ENCODE measurements at regions not wholly inside any gene's neighbourhood (a gene's known extent, or its start where the extent isn't known, plus 50 kb on each side); places are given as distances from the start of the nearest gene placed in this dataset.

DNA sequence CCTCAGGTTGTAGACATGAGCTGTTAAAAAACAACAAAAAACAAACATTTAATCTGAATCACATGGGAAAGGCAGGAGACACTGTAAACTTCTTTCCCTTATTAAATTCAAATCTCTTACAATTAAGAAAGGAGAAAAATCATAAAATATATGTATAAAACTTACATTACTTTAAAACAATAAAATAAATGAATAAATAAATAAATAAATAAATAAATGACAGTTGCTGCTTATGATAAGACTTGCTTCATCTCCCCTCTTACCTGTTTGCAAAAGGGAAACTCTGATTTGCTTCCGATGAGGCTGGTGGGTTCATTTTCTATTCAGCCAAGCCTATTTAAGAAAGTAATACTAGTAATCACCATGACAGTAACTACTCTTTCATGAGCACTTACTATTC lies 353.4 kb upstream of the TBL1XR1 start:
- DNase-seq = no peak

DNA sequence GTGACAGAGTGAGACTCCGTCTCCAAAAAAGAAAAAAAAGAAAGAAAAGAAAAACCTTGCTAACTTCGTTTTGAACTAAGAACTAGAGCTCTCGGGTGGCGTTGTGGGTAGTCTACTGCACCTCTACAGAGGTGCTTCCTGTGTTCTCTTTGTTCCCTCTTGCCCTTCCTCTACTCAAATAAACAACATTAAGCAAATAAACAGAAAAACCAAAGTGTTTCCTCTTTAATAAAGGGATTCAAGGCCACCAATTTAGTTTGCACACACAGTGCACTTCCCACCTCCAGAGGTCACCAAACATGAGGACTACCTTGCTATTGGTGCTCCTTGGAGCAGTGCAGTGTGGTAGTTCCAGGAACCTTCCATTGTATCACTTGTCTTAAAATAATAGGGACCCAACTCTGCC lies 354.2 kb upstream of the TBL1XR1 start:
- DNase-seq = no peak

DNA sequence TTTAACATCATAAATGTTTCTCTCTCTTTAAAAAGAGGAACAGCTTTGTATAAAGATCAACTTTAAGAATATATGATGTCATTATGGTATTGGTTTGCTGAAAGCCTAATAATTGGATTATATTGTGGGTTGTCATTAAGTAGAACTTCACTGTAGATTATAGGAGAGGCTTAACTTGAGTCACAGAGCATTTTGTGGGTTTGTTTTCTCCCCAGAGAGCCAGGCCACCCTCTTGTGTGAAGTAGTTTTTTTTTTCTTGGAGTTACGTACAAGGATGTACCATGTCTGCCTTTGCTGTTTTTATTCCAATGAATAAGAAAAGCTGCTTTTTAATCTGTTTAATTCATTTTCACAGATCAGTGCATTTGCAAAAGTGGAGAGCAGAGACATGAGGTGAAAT lies 354.8 kb upstream of the TBL1XR1 start:
- DNase-seq = no peak

DNA sequence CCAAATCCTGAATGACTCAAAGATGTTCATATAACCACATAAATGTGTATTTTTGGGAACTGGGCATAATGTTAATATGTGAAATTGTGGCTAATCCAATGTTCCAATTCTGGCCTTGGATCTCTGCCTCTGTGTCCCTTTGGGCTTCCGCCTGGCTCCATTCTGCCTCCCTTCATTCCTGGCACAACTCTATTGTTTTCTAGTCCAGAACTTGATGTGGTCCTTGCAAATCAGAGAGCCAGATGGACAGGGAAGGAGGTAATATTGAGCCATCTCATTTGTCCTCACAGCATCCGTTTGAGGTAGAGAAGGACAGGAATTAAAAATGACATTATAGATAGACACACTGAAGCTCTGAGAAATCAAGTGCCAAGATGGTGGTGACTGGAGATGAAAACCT lies 355.7 kb upstream of the TBL1XR1 start:
- no peak for DNase-seq

DNA sequence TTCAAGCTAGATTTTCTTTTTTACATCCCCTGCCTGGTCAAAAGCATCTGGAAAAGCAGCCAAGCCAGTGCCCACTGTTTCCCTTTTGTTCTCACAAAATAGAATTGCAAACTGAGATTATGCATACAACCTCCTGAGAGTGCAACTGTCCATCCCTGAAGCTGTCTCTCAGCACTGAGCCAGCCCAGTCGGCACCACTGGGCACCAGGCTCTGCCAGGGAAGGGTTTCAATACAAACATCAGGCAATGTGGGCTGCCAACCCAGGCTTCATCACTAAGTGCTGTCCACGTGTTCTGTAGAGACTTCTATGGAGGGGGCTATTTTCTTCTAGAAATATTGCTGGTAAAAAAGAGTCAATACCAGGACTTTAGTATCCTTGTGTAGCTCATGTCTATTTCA lies 356.3 kb upstream of the TBL1XR1 start:
- no peak for DNase-seq

DNA sequence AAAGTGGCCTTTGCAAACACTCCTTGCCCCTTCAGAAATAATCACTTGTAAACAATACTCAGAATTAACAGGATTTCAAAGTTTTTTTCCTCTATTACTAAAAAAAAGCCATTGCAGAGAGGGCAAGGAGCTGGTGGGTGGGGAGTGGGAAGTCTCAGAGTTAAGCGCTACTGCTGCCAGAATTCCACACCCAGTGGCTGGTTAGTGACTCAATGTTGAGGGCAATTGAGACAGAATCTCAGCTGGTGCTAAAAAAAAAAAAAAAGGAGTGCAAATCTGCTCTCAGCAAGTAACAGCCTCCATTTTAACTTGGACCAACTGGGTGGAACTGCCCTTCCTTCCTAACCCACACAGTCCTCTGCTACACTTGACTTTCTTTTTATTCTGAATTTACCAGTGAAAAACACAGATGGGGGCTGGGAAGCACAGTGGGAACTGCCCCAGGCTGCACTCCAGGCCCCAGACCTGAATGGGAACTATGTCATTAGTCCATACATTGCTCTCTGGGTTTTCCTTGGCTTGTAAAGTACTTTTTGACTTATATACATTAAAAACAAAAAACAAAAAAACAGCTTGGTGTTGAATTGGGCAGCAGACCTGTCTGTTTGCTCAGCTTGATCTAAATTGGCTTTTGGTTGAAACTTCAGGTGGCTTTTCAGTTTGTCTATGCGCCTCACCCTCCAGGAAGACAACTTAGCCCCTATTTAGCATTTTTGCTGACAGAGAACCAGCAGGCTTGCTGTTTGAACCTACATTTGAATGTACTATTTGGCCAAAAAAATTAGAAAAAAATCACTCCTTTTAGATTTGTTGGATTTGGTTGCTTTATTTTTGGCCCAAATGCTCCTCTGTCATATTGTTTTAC lies 357.8 kb upstream of the TBL1XR1 start:
- no peak for DNase-seq

DNA sequence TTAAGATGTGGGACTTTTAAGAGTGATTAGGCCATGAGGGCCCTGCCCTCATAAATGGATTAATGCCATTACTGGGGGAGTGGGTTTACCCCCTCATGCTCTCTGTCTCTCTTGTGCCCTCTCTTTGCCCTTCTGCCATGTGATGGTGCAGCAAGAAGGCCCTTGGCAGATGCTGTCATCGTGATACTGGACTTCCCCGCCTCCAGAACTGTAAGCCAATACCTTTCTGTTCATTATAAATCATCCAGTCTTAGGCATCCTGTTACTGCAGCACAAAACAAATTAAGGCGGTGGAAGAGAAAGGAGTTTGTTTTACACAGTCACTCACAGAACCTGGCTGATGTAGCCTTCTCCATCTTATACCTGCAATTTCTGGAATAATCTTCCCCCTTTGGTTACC lies 360.3 kb upstream of the TBL1XR1 start:
- no peak for DNase-seq

DNA sequence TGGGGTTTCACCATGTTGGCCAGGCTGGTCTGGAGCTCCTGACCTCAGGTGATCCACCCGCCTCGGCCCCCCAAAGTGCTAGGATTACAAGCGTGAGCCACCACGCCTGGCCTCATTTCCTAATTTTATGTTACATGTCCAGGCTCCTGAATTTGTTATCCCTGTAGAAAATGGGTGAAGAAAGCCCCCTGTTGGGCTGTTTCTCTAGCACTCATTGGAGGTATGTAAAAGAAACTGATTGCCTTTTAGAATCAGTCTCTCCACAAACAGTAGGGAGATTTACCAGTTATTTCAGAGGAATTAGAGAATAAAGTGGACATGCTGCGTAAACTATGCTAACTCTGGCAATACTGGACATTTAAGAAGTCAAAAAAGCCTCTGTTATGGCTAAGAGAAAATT lies 364.1 kb upstream of the TBL1XR1 start:
- no peak for DNase-seq

DNA sequence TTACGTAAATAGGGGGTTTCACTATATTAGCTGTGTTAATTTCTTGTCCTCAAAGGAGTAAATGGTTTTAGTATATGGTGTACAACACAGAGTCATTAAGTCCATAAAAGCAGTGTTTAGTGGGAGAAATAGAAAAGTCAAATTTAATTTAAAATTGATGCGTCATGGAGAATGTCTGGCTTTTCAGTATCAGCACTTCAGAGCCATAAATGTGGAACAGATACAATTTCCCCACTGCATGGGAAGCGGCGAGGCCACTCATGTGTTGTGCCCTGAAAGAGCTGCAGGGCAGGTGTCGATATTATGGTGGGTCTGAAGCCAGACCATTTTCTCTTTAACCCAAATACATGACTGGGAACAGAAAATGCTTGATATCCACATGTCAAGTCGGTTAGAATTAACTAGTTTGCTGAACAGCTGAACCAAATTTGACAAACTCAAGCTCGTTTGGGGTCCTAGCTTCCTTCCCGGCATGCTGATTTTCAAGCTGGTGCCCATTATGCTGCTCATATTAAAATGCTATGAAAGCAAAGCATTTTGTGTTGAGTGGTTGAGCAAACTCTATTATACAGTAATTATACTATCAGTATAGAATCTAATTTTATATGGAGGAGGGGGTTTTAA lies 364.6 kb upstream of the TBL1XR1 start:
- no peak for DNase-seq

DNA sequence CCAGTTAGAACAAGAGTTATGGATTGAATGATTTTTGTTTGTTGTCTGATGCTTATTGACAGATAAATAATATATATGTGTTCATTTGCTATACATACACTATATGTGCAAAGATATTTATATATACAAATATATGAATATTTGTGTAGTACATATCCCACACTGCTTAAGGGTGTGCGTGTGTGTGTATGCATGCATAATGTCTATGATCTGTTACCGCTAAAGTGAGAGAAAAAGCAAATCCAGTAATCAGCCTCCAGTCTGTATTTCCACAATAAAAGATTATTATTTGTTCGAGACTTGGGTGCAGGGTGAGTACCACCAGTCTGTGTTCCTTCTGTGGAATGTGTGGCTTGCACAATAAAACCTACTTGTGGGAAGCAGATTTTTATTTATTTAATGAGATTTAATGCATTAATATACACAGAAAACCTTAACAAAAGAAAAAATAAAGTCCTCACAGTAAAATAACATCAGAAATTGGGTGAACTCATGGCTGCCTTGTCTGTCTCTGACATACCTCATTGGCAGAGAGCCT lies 366.0 kb upstream of the TBL1XR1 start:
- DNase-seq = no peak

DNA sequence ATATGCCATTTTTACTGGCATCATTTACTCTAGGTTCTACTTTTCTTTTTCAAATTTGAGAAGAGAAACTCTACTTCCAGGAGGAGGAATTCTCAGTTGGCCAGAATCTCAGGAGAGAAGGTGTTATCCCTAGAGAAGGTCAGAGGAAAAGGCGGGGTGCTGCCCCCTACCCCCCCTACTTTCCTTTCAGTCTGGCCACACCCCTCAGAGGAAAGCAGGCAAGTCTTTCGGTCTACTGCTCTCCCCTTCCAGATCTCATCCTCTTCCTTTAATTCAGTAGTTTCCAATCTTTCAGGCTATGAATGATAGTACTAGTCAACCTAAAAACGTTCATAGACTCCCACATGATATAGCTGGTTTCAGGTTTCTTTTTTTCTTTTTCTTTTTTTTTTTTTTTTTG lies 366.5 kb upstream of the TBL1XR1 start:
- no peak for DNase-seq

DNA sequence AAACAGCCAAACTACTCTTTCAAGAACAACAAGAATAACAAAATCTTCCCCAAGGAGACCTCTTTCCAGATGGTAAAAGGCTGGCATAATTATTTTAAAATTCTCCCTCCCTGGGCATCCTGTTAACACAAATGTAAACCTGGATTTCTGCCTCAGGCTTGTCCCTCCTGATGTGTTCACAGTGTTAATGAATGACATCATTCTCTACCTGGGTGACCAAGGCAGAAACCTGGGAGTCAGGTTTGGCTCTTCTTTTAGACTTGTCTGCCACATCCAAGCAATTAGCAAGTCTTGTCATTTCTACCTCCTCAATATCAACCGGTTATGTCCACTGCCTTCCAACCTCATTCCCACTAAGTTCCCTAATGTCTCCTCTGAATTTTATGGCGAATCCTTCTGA lies 368.7 kb upstream of the TBL1XR1 start:
- DNase-seq = no peak

DNA sequence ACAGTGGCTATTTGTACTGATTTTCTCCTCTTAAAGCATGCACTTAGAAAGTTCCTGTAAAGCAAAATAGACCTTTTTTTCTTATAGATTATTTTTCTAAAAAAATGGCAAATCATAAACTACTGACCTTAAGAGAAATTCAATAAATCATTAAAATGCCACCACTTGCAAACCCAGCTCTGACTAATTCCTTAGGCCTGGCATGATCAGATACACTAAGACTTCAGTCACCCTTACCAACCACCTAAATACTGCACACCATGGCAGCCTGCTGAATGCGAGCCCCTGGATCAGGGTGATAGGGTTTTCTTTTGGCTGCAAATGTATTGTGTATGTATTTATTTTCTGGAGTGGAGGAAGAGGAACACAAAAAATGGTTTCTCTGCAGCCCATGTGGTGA lies 370.6 kb upstream of the TBL1XR1 start:
- DNase-seq = peak; percentile 5

DNA sequence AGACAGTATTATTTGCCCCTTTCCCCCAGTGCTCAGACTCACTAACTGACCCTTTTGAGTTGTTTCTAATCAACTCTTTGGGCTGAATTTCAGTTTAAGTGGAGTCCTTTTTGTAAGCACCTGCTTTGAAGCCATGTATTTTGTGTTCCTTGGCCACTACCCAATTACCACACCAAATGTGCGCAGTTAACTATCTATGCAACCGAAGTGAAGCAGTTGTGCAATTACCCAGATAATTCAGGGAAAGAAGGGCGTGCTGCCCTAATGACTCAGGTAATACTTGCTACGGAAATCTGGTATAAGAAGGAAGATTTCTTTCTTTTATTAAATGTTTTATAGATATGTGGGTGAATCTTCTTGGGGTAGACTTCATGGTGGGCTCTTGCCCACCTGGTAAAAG lies 371.9 kb upstream of the TBL1XR1 start:
- no peak for DNase-seq

DNA sequence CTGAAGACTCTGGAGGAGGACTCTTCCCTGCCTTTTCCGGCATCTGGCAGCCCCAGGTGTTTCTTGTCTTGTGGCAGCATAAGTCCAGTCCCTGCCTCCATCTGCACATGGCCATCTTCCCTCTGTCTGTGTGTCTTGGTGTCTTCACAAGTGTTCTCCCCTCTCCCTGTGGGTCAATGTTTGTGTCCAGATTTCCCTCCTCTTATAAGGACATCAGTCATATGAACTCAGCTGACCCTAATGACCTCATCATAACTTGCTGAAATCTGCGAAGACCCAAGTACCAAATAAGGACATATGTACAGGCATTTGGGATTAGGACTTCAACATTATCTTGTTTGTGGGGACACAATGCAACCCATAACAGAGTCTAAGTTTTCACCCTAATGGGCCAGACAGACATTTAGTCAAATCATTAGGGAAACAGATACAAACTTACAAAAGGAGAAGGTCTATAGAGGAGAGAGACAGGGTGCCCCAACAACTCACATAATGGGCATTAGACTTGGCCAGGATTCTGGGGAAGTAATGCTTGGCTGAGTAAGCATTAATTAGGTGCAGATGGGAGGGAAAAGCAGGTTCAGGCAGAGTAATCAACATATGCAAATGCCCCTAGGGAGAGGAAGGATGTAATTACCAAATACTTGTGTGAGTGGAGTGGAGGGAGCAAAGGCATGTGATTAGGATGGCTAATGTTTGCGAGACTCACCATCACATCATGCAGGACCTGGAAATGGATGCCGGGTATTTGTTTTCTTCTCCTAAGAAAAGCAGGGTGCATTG lies 372.8 kb upstream of the TBL1XR1 start:
- peak; percentile 14 for DNase-seq

DNA sequence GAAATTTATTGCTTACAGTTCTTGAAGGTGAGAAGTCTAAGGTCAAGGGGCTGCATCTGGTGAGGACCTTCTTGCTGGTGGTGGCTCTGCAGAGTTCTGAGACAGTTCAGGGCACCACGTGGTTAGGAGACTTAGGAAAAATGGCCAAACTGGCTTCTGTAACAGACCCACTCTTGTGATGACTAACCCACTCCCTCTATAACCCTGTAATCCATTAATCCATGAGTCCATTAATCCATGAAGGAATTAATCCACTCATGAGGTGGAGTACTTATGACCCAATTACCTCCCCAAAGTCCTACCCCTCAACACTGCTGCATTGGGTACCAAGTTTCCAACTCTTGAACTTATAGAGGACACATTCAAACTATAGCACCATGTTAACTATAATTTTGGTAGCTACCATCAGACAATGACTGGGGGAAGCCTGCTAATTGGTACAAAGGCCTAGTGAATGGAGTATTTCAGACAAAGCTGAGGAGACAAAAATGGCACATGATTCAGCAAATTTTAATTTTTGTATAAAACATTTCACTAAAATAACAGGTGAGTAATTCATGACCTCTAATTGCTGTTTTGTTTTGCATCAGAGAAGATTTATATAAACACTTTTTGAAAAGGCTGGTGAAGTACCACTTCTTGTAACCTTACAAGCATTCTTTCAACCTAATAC lies 374.1 kb upstream of the TBL1XR1 start:
- no peak for DNase-seq

DNA sequence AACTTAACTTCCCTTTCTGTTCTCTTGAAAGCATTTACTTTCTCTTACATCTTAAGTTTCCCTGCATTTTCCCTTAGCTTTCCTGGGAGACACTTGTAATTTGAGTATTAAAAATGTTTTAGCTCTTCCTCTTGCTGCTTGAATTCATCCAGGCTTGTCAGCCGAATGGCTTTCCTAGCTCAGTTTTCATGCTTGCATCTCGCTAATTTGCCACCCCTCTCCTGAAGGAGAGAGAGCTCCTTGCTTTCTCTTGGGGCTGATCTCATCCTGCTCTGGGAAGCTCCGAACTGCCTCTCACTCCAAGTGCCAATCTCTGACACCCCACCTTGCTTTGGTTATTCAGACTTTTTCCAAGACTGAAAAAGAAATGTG lies 374.6 kb upstream of the TBL1XR1 start:
- no peak for DNase-seq

DNA sequence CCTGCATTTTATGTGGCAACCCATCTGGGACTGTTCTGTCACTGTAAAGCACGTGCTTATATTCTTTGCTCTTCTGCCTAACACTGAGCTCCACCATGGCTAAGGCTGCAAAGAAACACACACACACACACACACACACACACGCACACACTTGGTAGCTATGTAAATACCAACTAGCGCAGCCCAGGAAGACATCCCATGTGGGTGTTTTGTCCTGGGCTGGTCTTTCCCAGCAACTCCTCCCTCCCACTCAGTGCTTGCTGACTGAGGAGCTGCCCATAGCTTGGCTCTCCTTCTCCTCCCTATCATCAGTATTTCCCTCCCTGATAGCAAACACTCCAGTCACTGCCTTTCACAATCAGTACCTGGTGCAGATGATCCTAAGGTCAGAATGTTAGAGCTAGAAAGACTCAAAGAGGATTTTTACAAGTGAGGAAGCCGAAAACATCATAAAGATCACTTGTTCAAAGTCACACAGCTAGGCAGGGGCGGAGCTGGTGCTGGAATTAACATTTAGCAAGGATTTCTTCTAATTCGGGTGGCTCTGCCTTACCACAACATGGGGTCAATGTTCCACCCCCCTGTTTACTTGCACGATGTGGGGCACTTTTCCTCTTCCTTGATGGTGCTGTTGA lies 377.1 kb upstream of the TBL1XR1 start:
- DNase-seq = no peak

DNA sequence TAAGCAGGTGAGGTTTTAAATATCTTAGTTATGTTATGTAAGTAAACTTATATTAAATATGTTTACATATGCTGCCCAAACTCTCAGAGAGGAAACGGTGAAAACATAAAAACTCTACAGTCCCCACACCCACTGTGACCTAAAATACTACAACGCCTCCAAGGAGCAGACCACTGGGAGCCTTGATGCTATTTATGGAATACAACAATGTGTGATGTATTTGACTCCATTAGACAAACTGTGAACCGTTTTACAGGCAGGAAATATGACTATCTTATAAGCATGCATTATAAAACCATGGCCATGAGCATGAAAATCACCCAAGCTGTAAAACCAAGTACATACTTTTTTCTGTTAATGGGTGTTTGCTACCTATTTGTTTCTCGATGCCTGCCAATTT lies 379.5 kb upstream of the TBL1XR1 start:
- DNase-seq = no peak

DNA sequence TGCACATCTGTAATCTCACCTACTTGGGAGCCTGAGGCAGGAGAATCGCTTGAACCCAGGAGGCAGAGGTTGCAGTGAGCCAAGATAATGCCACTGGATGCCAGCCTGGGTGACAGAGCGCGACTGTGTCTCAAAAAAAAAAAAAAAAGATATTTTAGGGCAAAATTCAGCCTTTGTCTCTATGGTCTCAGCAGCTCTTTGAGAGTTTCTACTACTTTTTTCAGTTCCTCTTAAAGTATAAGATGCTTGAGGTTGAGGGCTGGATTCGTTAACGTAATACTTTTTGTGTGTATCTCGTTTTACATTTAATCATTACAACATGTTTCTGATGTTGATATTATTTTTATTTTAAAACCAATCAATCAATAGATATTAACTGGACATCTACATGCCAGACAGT lies 381.2 kb upstream of the TBL1XR1 start:
- DNase-seq = no peak

DNA sequence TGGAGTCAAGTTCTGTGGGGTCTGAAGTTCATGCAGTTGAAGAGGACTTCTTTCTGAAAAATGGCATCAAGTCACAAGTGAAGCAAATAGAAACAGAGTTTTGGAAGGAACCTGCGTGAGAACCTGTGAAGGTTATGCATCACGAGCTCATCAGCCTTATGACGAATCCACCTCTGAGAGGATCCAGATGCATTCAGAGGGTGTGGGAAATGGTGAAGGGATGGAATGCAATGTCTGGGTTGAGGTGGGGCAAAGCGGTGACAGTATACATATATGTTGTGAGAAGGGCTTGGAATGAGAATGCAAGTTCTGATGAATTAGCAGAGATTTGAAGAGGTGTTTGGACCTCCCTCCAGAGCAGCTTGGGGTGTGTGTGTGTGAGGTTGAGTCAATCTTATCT lies 382.1 kb upstream of the TBL1XR1 start:
- no peak for DNase-seq

DNA sequence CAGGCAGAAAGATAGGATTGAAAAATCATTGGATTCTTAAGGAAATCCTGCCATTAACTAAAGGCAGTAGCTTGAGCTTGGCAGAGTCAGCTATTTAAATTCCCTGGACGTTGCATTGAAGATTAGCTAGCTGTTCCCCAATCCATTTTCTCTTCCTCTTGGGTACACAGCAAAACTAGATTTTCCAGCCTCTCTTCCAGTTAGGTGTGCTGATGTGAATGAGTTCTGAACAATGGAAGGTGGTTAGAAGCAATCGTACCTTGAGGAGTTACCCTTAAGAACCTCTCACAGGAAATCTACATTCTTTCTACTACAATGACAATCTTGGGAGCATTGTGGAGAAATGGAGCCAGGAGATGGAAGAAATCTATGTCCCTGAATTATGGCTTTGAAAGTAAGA lies 383.2 kb upstream of the TBL1XR1 start:
- DNase-seq = no peak

DNA sequence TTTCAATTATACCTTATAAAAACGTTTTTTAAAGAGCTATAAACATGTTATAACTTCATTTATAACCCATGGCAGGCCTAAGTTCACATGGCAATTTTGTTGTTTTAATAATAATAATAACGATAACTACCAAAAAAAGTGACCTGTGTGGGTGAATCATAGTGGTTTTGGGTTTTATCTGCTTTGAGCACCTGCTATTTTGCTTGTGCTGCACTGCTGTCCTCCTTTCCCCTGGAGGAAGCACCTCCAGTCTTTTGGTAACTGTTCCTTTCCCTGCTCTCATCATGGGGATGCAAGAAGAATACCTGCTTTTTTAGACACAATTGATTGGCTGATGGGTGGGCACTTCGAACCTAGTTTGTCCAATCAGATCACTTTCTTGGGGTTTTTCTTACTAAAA lies 388.0 kb upstream of the TBL1XR1 start:
- DNase-seq = no peak

Data from hematopoietic multipotent progenitor cell treated with erythropoietin and hydrocortisone succinate and interleukin-3 and kit ligand, for 4 days (in vitro differentiated cells).